Neural cell (in vitro differentiated cells): ENCODE measurements at regions not wholly inside any gene's neighbourhood (a gene's known extent, or its start where the extent isn't known, plus 50 kb on each side); places are given as distances from the start of the nearest gene placed in this dataset.

Source experiments
- H2AFZ ChIP-seq: fragments of 200-600, 300-800 bp; sonication (generic), shearing (Covaris generic); 2 replicates; pipeline ENCODE4 v1.6.0; 2014; ENCODE audit warnings: low read depth, mild to moderate bottlenecking, antibody characterized with exemption, low read length, moderate library complexity
- H3F3A ChIP-seq: fragments of 200-600 bp; shearing (Covaris generic); 2 replicates; pipeline ENCODE4 v1.6.1; 2016; ENCODE audit warnings: mild to moderate bottlenecking, moderate library complexity, mixed read lengths, antibody characterized with exemption, low read length; ENCODE audit not compliant: insufficient read depth, poor library complexity, severe bottlenecking
- H3K27ac ChIP-seq: fragments of 200-600, 300-800 bp; sonication (generic), shearing (Covaris generic); 2 replicates; pipeline ENCODE4 v1.5.1; 2014; ENCODE audit warnings: mild to moderate bottlenecking, low read length, moderate library complexity
- H3K27me3 ChIP-seq: fragments of 300-800, 200-600 bp; sonication (generic), shearing (Covaris generic); 2 replicates; pipeline ENCODE4 v1.6.0; 2014; ENCODE audit warnings: mild to moderate bottlenecking, low read depth, low read length, moderate library complexity; ENCODE audit not compliant: insufficient read depth
- H3K36me3 ChIP-seq: fragments of 300-800, 200-600 bp; sonication (generic), shearing (Covaris generic); 2 replicates; pipeline ENCODE4 v1.5.1; 2014; ENCODE audit warnings: mild to moderate bottlenecking, antibody characterized with exemption, low read length, moderate library complexity; ENCODE audit not compliant: insufficient read depth
- H3K4me2 ChIP-seq: fragments of 300-800, 200-600 bp; sonication (generic), shearing (Covaris generic); 2 replicates; pipeline ENCODE4 v1.6.0; 2014; ENCODE audit warnings: mild to moderate bottlenecking, low read length
- H3K4me3 ChIP-seq: fragments of 300-800, 200-600 bp; sonication (generic), shearing (Covaris generic); 2 replicates; pipeline ENCODE4 v1.5.1; 2014; ENCODE audit warnings: mild to moderate bottlenecking, low read length, moderate library complexity
- H3K79me2 ChIP-seq: fragments of 200-600 bp; shearing (Covaris generic); replicated peaks from 2 replicates; pipeline ENCODE4 v1.6.0; 2014; ENCODE audit warnings: mild to moderate bottlenecking, low read length, moderate library complexity; ENCODE audit not compliant: insufficient read depth
- H3K9ac ChIP-seq: fragments of 300-800, 200-600 bp; sonication (generic), shearing (Covaris generic); 2 replicates; pipeline ENCODE4 v1.6.1; 2016; ENCODE audit warnings: mild to moderate bottlenecking, low read length, mixed read lengths
- H3K9me2 ChIP-seq: fragments of 200-600 bp; shearing (Covaris generic); 2 replicates; pipeline ENCODE4 v1.6.1; 2016; ENCODE audit warnings: mild to moderate bottlenecking, low read length, mixed read lengths; ENCODE audit not compliant: insufficient read depth
- H3K9me3 ChIP-seq: fragments of 200-600, 300-800 bp; sonication (generic), shearing (Covaris generic); 2 replicates; pipeline ENCODE4 v1.6.1; 2016; ENCODE audit warnings: mild to moderate bottlenecking, mixed run types, low read length, moderate library complexity, mixed read lengths
- H4K20me1 ChIP-seq: fragments of 200-600 bp; shearing (Covaris generic); 2 replicates; pipeline ENCODE4 v1.6.1; 2016; ENCODE audit warnings: mild to moderate bottlenecking, mixed run types; ENCODE audit not compliant: insufficient read depth
- CTCF ChIP-seq: fragments of 450-650 bp; IDR thresholded peaks from 2 replicates; pipeline ENCODE4 v1.5.1; 2014; ENCODE audit warnings: antibody characterized with exemption, mild to moderate bottlenecking, moderate library complexity; ENCODE audit not compliant: poor library complexity, severe bottlenecking
- EP300 ChIP-seq: fragments of 450-650 bp; conservative IDR thresholded peaks from 2 replicates; pipeline ENCODE4 v1.6.1; 2014; ENCODE audit warnings: antibody characterized with exemption, mild to moderate bottlenecking, moderate library complexity; ENCODE audit not compliant: poor library complexity, severe bottlenecking
- EZH2 ChIP-seq: fragments of 200-600, 300-800 bp; shearing (Covaris generic), sonication (generic); IDR thresholded peaks from 2 replicates; pipeline ENCODE4 v1.6.1; 2014; ENCODE audit warnings: antibody characterized with exemption, low read length, borderline replicate concordance, mild to moderate bottlenecking; ENCODE audit not compliant: insufficient read depth, poor library complexity, severe bottlenecking
- MXI1 ChIP-seq: fragments of 450-650 bp; conservative IDR thresholded peaks from 2 replicates; pipeline ENCODE4 v1.6.1; 2014; ENCODE audit warnings: antibody characterized with exemption, mild to moderate bottlenecking; ENCODE audit not compliant: poor library complexity, severe bottlenecking
- POLR2AphosphoS5 ChIP-seq: IDR thresholded peaks from 2 replicates; pipeline ENCODE4 v1.6.1; 2012
- RAD21 ChIP-seq: fragments of 450-650 bp; conservative IDR thresholded peaks from 2 replicates; pipeline ENCODE4 v1.6.1; 2014; ENCODE audit warnings: antibody characterized with exemption, mild to moderate bottlenecking, moderate library complexity
- REST ChIP-seq: IDR thresholded peaks from 2 replicates; pipeline ENCODE4 v1.6.1; 2012; ENCODE audit warnings: borderline replicate concordance
- SMC3 ChIP-seq: fragments of 450-650 bp; conservative IDR thresholded peaks from 2 replicates; pipeline ENCODE4 v1.6.1; 2014; ENCODE audit warnings: antibody characterized with exemption, mild to moderate bottlenecking, moderate library complexity; ENCODE audit not compliant: poor library complexity
- TAF1 ChIP-seq: IDR thresholded peaks from 2 replicates; pipeline ENCODE4 v1.6.1; 2012; ENCODE audit warnings: low read depth

DNA sequence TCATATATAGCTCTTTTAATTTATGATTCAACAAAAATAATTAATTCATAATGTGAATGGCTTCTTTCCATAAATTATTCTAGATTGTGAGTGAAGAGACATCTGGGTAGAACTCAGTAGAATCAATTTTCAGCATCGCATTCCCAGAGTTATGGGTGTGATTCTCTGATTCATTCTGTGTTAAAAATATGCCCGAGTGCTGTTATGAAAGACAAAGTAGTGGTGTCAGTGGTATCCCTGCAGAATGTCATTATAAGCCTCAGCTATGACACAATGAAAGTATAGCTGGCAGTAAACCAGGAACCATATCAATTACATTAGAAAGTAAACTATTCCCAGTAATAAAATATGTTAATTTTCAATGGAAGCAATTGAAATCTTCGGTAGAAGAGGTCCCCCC, 480.5 kb upstream of the SLITRK1 start:
- no peaks in the 10 kb centered on the region for H4K20me1 ChIP-seq
- H3K4me2 ChIP-seq: no peak overlapping the region
- no peaks in the 10 kb centered on the region for H3K36me3 ChIP-seq

GRCh38 chr13:84360822-84361221, 478.5 kb upstream of the SLITRK1 start:
- Histone ChIP-seq H3K9me3 (no peaks in the 10 kb centered on the region), H3K27ac (no peak overlapping the region), H2AFZ (no peak overlapping the region), H3K9me2 (no peaks in the 10 kb centered on the region), H3K79me2 (no peaks in the 10 kb centered on the region), H3K27me3 (no peaks in the 10 kb centered on the region), H4K20me1 (no peaks in the 10 kb centered on the region), H3K36me3 (no peaks in the 10 kb centered on the region), H3F3A (no peaks in the 10 kb centered on the region), H3K4me2 (no peak overlapping the region), H3K4me3 (no peak overlapping the region), H3K9ac (no peak overlapping the region)
- TF ChIP-seq SMC3: no peak

More for the DNA sequence above, 480.5 kb upstream of the SLITRK1 start:
- Histone ChIP-seq H3F3A (no peaks in the 10 kb centered on the region), H3K27ac (no peak overlapping the region), H3K9me3 (no peaks in the 10 kb centered on the region), H3K27me3 (no peaks in the 10 kb centered on the region), H2AFZ (no peak overlapping the region), H3K9ac (no peak overlapping the region), H3K79me2 (no peaks in the 10 kb centered on the region), H3K4me3 (no peak overlapping the region), H3K9me2 (no peaks in the 10 kb centered on the region)
- TF ChIP-seq EZH2: no peak
- TF ChIP-seq SMC3: no peak
- no peak for TF ChIP-seq MXI1
- no peak for TF ChIP-seq EP300
- TF ChIP-seq RAD21: no peak
- TF ChIP-seq REST: no peak
- no peak for TF ChIP-seq CTCF
- no peak for TF ChIP-seq POLR2AphosphoS5
- no peak for TF ChIP-seq TAF1

DNA sequence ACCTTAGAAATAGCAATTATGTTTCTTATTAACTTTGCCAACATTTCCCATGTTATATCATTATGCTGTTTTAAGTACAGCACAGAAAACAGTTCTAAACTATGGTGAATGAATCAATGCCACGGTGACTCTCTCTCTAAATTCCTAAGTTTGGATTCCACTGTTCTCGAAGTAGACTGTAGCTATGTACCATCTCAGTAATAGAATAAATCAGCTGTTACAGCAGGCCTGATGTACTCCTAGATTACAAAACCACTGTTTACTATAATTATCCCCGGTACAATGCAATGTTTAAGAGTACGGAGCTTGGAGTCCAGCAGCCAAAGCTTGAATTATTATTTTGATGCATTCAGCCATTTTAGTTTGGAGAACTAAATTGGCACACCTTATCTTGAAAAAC, 476.3 kb upstream of the SLITRK1 start:
- H3K36me3 ChIP-seq: no peaks in the 10 kb centered on the region
- H3K27me3 ChIP-seq: no peaks in the 10 kb centered on the region
- H3K27ac ChIP-seq: no peak overlapping the region
- TF ChIP-seq TAF1 (no peak), REST (no peak), POLR2AphosphoS5 (no peak)
- no peak overlapping the region for H3K9ac ChIP-seq
- no peaks in the 10 kb centered on the region for H3K9me2 ChIP-seq
- H3K4me3 ChIP-seq: no peak overlapping the region
- H4K20me1 ChIP-seq: no peaks in the 10 kb centered on the region
- no peaks in the 10 kb centered on the region for H3K79me2 ChIP-seq
- H2AFZ ChIP-seq: no peak overlapping the region
- no peaks in the 10 kb centered on the region for H3K9me3 ChIP-seq
- no peak overlapping the region for H3K4me2 ChIP-seq
- H3F3A ChIP-seq: no peaks in the 10 kb centered on the region
